ENCODE measurements at regions not wholly inside any gene's neighbourhood (a gene's known extent, or its start where the extent isn't known, plus 50 kb on each side); places are given as distances from the start of the nearest gene placed in this dataset.

GRCh38 chr16:62974424-62974823, 938.2 kb upstream of the CDH8 start:
- DNase-seq (ENCODE audit: low spot score), result no peak

- no peak for DNase-seq (ENCODE audit: low spot score)
Observed at GRCh38 chr16:62970851-62971250, 934.6 kb upstream of the CDH8 start.

- no peak for DNase-seq (ENCODE audit: low spot score)
Observed at GRCh38 chr16:62969711-62970318, 933.6 kb upstream of the CDH8 start.

- no peak for DNase-seq (ENCODE audit: low spot score)
Observed at GRCh38 chr16:62967611-62968010, 931.4 kb upstream of the CDH8 start.

GRCh38 chr16:62967163-62967562, 930.9 kb upstream of the CDH8 start:
- no peak for DNase-seq (ENCODE audit: low spot score)

GRCh38 chr16:62966626-62967025, 930.4 kb upstream of the CDH8 start:
- DNase-seq (ENCODE audit: low spot score), result no peak

- no peak for DNase-seq (ENCODE audit: low spot score)
Observed at GRCh38 chr16:62965831-62966230, 929.6 kb upstream of the CDH8 start.

- no peak for DNase-seq (ENCODE audit: low spot score)
Observed at GRCh38 chr16:62963846-62964245, 927.6 kb upstream of the CDH8 start.

GRCh38 chr16:62955033-62955349, 918.8 kb upstream of the CDH8 start:
- no peak for DNase-seq (ENCODE audit: low spot score)

GRCh38 chr16:62954144-62955032, 918.1 kb upstream of the CDH8 start:
- DNase-seq (ENCODE audit: low spot score), result no peak

GRCh38 chr16:62950351-62950750, 914.1 kb upstream of the CDH8 start:
- no peak for DNase-seq (ENCODE audit: low spot score)

- no peak for DNase-seq (ENCODE audit: low spot score)
Observed at GRCh38 chr16:62940569-62940968, 904.3 kb upstream of the CDH8 start.

- no peak for DNase-seq (ENCODE audit: low spot score)
Observed at GRCh38 chr16:62939687-62940086, 903.4 kb upstream of the CDH8 start.

GRCh38 chr16:62933929-62934328, 897.7 kb upstream of the CDH8 start:
- no peak for DNase-seq (ENCODE audit: low spot score)

GRCh38 chr16:62929593-62929992, 893.4 kb upstream of the CDH8 start:
- no peak for DNase-seq (ENCODE audit: low spot score)

GRCh38 chr16:62927122-62927521, 890.9 kb upstream of the CDH8 start:
- DNase-seq (ENCODE audit: low spot score), result no peak

GRCh38 chr16:62926121-62926801, 890.0 kb upstream of the CDH8 start:
- DNase-seq (ENCODE audit: low spot score), result no peak

GRCh38 chr16:62921904-62922303, 885.7 kb upstream of the CDH8 start:
- DNase-seq (ENCODE audit: low spot score), result no peak

GRCh38 chr16:62913924-62914323, 877.7 kb upstream of the CDH8 start:
- no peak for DNase-seq (ENCODE audit: low spot score)

GRCh38 chr16:62913333-62913732, 877.1 kb upstream of the CDH8 start:
- DNase-seq (ENCODE audit: low spot score), result no peak

GRCh38 chr16:62909597-62909996, 873.4 kb upstream of the CDH8 start:
- no peak for DNase-seq (ENCODE audit: low spot score)

- DNase-seq (ENCODE audit: low spot score), result no peak
Observed at GRCh38 chr16:62907562-62907961, 871.3 kb upstream of the CDH8 start.

GRCh38 chr16:62903961-62904502, 867.8 kb upstream of the CDH8 start:
- no peak for DNase-seq (ENCODE audit: low spot score)

Measured in hematopoietic multipotent progenitor cell treated with erythropoietin and hydrocortisone succinate and interleukin-3 and kit ligand, for 17 days (in vitro differentiated cells).